ENCODE measurements at regions not wholly inside any gene's neighbourhood (a gene's known extent, or its start where the extent isn't known, plus 50 kb on each side); places are given as distances from the start of the nearest gene placed in this dataset.

- no peak for TF ChIP-seq POLR2A (IDR thresholded peaks at IDR 0.05)
- TF ChIP-seq CTCF (IDR thresholded peaks at IDR 0.05), result no peak
Observed at GRCh38 chr12:125492354-125493270, 427.4 kb downstream of the AACS start.
